Neural cell (in vitro differentiated cells): ENCODE measurements at regions not wholly inside any gene's neighbourhood (a gene's known extent, or its start where the extent isn't known, plus 50 kb on each side); places are given as distances from the start of the nearest gene placed in this dataset.

ENCODE experiments used
- EZH2 ChIP-seq: fragments of 200-600, 300-800 bp; shearing (Covaris generic), sonication (generic); IDR thresholded peaks from 2 replicates; pipeline ENCODE4 v1.6.1; 2014; ENCODE audit warnings: antibody characterized with exemption, low read length, borderline replicate concordance, mild to moderate bottlenecking; ENCODE audit not compliant: insufficient read depth, poor library complexity, severe bottlenecking
- TAF1 ChIP-seq: IDR thresholded peaks from 2 replicates; pipeline ENCODE4 v1.6.1; 2012; ENCODE audit warnings: low read depth

- TF ChIP-seq EZH2 (no peak), TAF1 (no peak)
Observed at GRCh38 chr4:84312426-84313012, 186.6 kb downstream of the NKX6-1 start.
